ENCODE measurements at regions not wholly inside any gene's neighbourhood (a gene's known extent, or its start where the extent isn't known, plus 50 kb on each side); places are given as distances from the start of the nearest gene placed in this dataset.

DNA sequence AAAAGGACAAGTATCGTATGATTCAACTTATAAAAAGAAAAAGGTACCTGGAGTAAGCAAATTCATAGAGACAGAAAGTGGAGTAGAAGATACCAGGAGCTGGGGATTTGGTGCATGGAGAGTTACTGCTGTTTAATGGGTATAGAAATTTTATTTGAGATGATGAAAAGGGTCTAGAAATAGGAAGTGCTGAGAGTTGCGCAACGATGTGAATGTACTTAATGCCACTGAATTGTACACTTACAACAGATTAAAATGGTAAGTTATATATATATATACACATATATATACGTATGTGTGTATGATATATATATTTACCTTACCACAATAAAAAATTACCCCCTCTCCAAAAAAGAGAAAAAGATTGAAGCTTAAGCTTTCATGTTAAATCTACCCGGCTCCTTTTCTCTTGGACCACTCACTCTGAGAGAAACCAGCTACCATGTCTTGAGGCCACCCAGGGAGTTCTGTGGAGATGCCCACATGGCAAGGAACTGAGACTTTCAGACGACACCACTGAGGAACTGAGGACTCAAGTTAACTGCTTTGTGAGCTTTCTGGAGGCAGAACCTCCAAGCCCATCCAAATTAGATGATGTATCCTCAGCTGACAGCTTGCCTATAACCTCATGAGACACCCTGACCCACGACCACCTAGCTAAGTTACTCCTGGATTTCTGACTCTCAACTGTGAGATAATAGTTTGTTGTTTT, 130.0 kb upstream of the BTG1 start:
- TF ChIP-seq, protein P1, sequence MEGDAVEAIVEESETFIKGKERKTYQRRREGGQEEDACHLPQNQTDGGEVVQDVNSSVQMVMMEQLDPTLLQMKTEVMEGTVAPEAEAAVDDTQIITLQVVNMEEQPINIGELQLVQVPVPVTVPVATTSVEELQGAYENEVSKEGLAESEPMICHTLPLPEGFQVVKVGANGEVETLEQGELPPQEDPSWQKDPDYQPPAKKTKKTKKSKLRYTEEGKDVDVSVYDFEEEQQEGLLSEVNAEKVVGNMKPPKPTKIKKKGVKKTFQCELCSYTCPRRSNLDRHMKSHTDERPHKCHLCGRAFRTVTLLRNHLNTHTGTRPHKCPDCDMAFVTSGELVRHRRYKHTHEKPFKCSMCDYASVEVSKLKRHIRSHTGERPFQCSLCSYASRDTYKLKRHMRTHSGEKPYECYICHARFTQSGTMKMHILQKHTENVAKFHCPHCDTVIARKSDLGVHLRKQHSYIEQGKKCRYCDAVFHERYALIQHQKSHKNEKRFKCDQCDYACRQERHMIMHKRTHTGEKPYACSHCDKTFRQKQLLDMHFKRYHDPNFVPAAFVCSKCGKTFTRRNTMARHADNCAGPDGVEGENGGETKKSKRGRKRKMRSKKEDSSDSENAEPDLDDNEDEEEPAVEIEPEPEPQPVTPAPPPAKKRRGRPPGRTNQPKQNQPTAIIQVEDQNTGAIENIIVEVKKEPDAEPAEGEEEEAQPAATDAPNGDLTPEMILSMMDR (IDR thresholded peaks at IDR 0.05): no peak
- no peak for TF ChIP-seq RAD21 (conservative IDR thresholded peaks at IDR 0.05 in 1 of 2, IDR thresholded peaks at IDR 0.05 in 1 of 2)
- TF ChIP-seq, protein P2, sequence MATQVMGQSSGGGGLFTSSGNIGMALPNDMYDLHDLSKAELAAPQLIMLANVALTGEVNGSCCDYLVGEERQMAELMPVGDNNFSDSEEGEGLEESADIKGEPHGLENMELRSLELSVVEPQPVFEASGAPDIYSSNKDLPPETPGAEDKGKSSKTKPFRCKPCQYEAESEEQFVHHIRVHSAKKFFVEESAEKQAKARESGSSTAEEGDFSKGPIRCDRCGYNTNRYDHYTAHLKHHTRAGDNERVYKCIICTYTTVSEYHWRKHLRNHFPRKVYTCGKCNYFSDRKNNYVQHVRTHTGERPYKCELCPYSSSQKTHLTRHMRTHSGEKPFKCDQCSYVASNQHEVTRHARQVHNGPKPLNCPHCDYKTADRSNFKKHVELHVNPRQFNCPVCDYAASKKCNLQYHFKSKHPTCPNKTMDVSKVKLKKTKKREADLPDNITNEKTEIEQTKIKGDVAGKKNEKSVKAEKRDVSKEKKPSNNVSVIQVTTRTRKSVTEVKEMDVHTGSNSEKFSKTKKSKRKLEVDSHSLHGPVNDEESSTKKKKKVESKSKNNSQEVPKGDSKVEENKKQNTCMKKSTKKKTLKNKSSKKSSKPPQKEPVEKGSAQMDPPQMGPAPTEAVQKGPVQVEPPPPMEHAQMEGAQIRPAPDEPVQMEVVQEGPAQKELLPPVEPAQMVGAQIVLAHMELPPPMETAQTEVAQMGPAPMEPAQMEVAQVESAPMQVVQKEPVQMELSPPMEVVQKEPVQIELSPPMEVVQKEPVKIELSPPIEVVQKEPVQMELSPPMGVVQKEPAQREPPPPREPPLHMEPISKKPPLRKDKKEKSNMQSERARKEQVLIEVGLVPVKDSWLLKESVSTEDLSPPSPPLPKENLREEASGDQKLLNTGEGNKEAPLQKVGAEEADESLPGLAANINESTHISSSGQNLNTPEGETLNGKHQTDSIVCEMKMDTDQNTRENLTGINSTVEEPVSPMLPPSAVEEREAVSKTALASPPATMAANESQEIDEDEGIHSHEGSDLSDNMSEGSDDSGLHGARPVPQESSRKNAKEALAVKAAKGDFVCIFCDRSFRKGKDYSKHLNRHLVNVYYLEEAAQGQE (IDR thresholded peaks at IDR 0.05): no peak
- no peak for TF ChIP-seq POLR2AphosphoS2 (conservative IDR thresholded peaks at IDR 0.05; ENCODE audit: low read length)
- no peak for TF ChIP-seq PHF8 (IDR thresholded peaks at IDR 0.05; ENCODE audit: borderline replicate concordance, low read depth)
- TF ChIP-seq, protein P3, sequence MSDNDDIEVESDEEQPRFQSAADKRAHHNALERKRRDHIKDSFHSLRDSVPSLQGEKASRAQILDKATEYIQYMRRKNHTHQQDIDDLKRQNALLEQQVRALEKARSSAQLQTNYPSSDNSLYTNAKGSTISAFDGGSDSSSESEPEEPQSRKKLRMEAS (IDR thresholded peaks at IDR 0.05): no peak
- TF ChIP-seq JUN (IDR thresholded peaks at IDR 0.05): no peak
- no peak for TF ChIP-seq POLR2A (IDR thresholded peaks at IDR 0.05; ENCODE audit: low read length)
- TF ChIP-seq EP300 (IDR thresholded peaks at IDR 0.05): no peak
- TF ChIP-seq ZFP36 (IDR thresholded peaks at IDR 0.05; ENCODE audit: borderline replicate concordance, partially characterized antibody): no peak
- no peak for TF ChIP-seq TP53 (CRISPR knock-in tag; IDR thresholded peaks at IDR 0.05)
- TF ChIP-seq, protein P4, sequence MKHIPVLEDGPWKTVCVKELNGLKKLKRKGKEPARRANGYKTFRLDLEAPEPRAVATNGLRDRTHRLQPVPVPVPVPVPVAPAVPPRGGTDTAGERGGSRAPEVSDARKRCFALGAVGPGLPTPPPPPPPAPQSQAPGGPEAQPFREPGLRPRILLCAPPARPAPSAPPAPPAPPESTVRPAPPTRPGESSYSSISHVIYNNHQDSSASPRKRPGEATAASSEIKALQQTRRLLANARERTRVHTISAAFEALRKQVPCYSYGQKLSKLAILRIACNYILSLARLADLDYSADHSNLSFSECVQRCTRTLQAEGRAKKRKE (CRISPR knock-in tag; IDR thresholded peaks at IDR 0.05; ENCODE audit: low read depth): no peak
- no peak for TF ChIP-seq TFCP2L1 (CRISPR knock-in tag; IDR thresholded peaks at IDR 0.05)
- TF ChIP-seq MYC (IDR thresholded peaks at IDR 0.05; ENCODE audit: borderline replicate concordance, low read length): no peak

All from A549 (cell line).